ENCODE measurements at regions not wholly inside any gene's neighbourhood (a gene's known extent, or its start where the extent isn't known, plus 50 kb on each side); places are given as distances from the start of the nearest gene placed in this dataset.

DNA sequence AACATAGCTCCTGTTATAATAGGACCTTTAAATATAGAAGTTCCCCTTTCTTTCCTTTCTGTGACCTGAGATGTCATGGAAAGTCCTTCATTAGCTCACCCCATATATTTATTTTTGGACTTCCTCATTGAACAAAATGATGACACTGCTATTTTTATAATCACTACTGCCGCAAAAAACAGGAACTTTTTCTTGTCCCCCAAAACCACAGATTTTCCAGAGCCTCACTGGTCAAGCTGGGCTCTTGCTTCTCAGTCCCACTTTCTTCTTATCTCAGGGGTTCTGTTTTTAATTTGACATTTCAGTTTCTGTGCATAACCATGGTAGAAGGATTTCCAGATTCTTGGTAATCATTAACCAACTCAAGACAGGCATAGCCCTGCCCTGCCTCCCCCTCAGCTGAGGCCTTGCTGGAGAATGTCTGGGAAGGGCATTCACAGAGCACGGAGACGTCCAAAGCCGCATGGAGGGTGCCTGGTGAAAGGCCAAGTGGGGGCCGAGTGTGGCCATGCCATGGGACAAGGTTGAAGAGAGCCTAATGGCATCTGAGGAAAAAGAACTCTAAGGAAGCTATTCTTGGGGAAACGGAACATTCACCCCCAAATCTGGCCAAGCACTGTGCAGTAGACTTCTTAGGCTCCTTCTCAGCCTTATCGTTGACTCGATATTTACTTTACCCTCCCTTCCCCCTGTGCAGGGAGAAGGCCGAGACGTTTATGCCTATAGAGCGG is 73.7 kb downstream of the EDN1 start:
- TF ChIP-seq, protein P1, sequence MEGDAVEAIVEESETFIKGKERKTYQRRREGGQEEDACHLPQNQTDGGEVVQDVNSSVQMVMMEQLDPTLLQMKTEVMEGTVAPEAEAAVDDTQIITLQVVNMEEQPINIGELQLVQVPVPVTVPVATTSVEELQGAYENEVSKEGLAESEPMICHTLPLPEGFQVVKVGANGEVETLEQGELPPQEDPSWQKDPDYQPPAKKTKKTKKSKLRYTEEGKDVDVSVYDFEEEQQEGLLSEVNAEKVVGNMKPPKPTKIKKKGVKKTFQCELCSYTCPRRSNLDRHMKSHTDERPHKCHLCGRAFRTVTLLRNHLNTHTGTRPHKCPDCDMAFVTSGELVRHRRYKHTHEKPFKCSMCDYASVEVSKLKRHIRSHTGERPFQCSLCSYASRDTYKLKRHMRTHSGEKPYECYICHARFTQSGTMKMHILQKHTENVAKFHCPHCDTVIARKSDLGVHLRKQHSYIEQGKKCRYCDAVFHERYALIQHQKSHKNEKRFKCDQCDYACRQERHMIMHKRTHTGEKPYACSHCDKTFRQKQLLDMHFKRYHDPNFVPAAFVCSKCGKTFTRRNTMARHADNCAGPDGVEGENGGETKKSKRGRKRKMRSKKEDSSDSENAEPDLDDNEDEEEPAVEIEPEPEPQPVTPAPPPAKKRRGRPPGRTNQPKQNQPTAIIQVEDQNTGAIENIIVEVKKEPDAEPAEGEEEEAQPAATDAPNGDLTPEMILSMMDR (IDR thresholded peaks at IDR 0.05): no peak
- no peak for TF ChIP-seq POLR2A (IDR thresholded peaks at IDR 0.05)

All from esophagus squamous epithelium (tissue), 4 donors.